GM18868 (cell line): ENCODE measurements at regions not wholly inside any gene's neighbourhood (a gene's known extent, or its start where the extent isn't known, plus 50 kb on each side); places are given as distances from the start of the nearest gene placed in this dataset.
"Not testable (repeated sequence)": the region's sequence is repeated elsewhere in the genome, so short reads cannot be mapped to it uniquely, and the experiment has no call there.

Experiments used
- ATAC-seq: cut with Tn5 transposase; IDR thresholded peaks from one replicate; pipeline ENCODE4 v1.9.1; 2021; ENCODE audit warnings: mild to moderate bottlenecking, moderate library complexity; ENCODE audit not compliant: unreplicated experiment

DNA sequence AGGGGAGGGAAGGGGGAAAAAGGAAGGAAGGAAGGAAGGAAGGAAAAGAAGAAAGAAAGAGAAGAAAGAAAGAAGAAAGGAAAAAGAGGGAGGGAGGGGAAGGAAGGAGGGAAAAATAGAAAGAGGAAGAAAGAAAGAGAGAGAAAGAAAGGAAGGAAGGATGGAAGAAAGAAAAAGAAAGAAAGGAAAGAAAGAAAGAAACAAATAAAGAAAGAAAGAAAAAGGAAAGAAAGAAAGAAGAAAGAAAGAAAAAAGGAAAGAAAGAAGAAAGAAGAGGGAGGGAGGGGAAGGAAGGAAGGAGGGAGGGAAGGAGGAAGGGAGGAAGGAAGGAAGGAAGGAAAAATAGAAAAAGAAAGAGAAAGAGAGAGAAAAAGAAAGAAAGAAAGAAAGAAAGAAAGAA, 315.8 kb upstream of the PIK3C3 start:
- ATAC-seq = no peak

- not testable (repeated sequence) for ATAC-seq
These were observed 323.2 kb upstream of the PIK3C3 start for GRCh38 chr18:41631723-41632285.

- no peak for ATAC-seq
These were observed 324.7 kb upstream of the PIK3C3 start for GRCh38 chr18:41630232-41630886.

DNA sequence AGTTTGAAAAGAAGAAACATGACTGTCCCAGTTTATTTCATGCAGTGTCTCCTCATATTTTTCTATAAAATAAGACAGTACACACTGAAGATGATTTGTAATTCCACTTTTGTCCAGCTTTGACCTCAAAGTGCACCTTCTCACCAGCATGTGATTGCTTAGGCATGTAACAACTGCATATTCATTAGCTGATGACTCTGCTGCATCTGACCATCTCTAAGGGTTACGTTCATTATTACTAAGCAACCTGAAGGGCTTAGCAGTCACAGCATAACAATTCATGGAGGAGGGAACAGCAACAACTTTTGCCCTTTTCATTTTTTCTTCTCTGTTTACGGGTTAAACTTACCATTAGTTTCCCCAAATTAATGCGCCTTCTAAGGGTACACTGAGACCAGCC, 330.6 kb upstream of the PIK3C3 start:
- no peak for ATAC-seq

- ATAC-seq = no peak
These were observed 333.9 kb upstream of the PIK3C3 start for GRCh38 chr18:41621177-41621576.

DNA sequence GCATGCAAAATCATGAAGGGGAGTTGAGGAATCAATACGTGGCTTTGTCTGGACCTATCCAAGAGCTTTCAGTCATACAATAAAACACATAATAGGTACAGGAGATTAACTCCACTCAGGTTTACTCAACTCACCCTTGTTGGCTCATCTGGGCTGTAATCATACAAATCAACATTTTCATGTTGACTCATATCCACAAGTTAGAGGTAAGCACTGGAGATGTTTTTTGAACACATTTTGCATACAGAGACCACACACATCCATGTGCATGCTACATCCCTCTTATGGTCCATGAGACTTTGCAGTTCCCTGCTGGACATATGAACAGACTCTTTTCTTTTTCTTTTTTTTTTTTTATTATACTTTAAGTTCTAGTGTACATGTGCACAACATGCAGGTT, 336.9 kb upstream of the PIK3C3 start:
- ATAC-seq = no peak

GRCh38 chr18:41617647-41618046, 337.4 kb upstream of the PIK3C3 start:
- no peak for ATAC-seq

DNA sequence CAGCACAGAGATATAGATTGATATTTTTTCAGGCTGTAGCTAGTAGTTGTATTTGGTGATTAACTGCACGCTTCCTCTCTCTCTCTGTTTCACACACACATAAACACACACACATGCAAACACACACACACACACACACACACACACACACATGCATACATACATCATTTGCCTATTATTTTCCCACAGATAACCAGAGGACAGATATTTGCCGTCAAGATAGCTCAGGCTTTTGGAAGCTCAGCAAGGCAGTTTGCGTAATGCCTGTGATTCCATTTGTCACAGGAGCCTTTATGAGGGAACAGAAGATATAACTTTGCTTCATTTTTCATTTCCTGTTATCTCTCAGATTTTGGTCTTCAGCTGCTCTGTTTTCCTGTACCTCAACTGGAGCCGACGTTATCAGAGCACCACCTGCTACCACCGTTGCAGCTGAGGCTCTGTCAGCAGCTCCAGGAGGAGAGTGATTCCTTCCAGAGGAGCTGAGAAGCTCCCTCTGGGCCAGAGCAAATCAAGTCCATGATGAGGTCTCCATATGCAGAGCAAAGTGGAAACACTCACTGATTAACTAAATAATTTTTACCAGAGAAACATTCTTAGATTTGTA, 341.9 kb upstream of the PIK3C3 start:
- no peak for ATAC-seq

GRCh38 chr18:41604964-41605363, 350.1 kb upstream of the PIK3C3 start:
- no peak for ATAC-seq

DNA sequence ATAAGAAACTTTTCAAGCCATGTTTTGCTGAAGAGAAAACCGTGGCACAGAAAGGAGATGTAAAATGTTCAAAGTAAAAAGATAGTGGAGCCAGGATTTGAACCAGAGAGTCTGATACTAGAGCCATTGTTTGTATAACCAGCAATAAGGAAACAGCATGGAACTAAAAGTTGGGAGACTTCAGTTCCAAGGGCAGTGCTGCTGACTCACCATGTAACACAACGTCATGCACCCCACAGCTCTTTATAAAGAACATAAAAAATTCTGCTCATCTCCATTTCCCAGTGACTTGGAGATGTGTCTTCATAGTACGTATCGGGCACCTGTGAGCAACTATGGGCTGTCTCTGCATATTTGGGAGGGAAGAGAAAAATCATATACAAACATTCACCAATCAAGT, 353.0 kb upstream of the PIK3C3 start:
- ATAC-seq = no peak

- ATAC-seq = no peak
These were observed 354.2 kb upstream of the PIK3C3 start for GRCh38 chr18:41600693-41601391.

DNA sequence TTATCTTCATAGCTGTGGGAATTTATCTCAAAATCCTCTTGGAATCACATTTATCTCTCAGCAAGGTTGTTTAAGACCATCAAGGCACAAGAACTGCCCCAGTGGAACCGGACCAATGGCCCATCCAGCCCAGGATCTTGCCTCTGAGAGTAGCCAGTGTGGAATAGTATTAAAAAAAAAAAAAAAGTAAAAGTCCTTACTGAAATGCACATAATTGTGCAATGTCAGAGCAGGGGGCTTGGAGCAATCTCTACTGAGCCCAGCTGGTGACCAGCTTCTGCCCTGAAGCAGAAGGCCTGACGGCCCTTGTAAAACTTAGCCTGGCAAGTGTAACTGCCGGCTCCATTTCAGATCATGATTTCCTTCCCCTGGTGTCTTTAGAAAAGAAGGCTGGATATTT, 355.6 kb upstream of the PIK3C3 start:
- no peak for ATAC-seq

- ATAC-seq = no peak
These were observed 360.5 kb upstream of the PIK3C3 start for GRCh38 chr18:41594582-41594981.

DNA sequence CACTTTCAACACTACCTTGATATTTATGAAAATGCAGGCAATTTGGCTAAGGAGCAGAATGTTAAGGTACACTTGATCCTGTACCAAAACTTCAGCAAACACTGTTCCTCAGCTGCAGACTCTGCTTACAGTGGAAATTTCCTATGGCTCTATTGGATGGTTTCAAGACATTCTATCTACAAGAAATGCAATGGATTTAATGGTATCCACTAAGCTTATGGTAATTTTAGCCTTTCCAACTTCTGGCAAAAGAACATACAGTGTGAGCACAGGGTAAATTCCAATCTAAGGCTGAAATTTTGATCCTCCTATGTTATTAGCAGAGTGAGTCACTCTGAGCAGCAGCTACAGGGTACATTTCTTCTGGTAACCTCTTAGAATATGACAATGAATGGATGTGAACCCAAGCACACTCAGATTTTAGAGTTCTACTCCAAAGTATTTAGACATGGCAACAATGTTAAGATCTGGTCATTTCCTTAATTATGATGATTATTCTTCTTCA, 361.8 kb upstream of the PIK3C3 start:
- ATAC-seq = no peak

- ATAC-seq = no peak
These were observed 367.1 kb upstream of the PIK3C3 start for GRCh38 chr18:41587976-41588375.

DNA sequence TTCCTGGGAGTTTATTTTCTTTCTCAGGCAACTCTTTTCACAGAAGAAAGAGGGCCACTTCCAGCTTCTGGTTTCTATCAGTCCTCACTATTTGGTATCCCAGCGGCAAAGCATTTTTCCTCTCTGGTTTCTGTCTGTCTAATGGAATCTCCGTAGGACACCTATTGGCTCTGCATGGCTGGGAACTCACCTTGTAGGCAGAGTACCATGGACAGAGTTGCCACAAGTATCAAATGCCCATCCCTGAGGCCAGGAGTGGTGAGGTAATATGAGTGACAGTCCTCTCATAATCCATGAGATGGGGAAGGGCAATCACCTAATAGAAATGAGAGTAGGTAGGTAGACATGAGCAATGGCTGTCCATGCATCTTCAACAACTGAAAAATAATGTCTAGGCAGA, 369.5 kb upstream of the PIK3C3 start:
- no peak for ATAC-seq

GRCh38 chr18:41579185-41579584, 375.8 kb upstream of the PIK3C3 start:
- no peak for ATAC-seq

DNA sequence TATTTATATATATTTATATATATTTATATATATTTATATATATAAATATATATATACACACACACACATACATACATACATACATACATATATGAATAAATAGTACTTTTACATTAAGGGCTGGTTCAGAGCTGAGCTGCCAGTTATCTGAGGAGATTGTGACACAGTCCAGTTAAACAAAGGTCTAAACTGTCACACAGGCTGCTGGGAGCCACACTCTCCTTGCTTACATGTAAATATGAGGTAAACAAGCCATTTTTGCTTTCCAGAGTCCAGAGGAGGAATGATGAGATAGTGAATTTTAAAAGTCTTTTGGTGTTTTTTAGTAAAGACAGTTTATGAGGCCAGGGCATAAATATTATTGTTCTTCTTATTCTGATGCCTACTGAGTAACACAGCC, 377.5 kb upstream of the PIK3C3 start:
- no peak for ATAC-seq

- no peak for ATAC-seq
These were observed 378.4 kb upstream of the PIK3C3 start for GRCh38 chr18:41576643-41577042.

- no peak for ATAC-seq
These were observed 385.2 kb upstream of the PIK3C3 start for GRCh38 chr18:41569867-41570266.

DNA sequence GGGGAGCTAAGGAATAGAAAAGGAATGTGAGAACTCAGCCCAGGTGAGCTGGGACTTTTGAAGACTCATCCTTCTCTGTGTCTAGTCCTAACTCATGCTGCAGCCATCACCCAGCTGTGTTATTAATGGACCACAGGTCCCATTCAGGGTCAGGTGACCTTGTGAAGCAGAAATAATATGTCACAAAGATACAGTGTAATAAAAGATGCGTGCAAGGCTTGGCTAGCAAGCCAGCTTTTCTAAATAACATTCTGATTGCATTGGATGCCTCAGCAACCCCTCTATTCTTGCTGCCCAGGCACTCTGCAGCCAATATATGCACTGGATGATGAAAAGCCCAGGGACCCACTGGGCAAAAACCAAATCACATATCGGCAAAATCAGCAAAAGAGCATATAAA, 393.1 kb upstream of the PIK3C3 start:
- ATAC-seq = no peak

GRCh38 chr18:41558715-41559114, 396.3 kb upstream of the PIK3C3 start:
- no peak for ATAC-seq
